Stomach (tissue), 8 donors: ENCODE measurements at regions not wholly inside any gene's neighbourhood (a gene's known extent, or its start where the extent isn't known, plus 50 kb on each side); places are given as distances from the start of the nearest gene placed in this dataset.

Experiments used
- DNase-seq, 2 donors: peaks; one replicate each; pipeline versions ENCODE4 v3.0.0 to v3.0.0-alpha.2; 2013 to 2019
- H3K27ac ChIP-seq, 5 donors: fragments of 200-600 bp in 4 of 5; sonication (generic) in 4 of 5; one replicate each; pipeline ENCODE4 v1.5.1; 2013 to 2019; ENCODE audit warnings: mild to moderate bottlenecking in 1 of 5, moderate library complexity in 1 of 5
- H3K27me3 ChIP-seq, 3 donors: fragments of 200-600 bp; sonication (generic); one replicate each; pipeline ENCODE4 v1.5.1; 2017 to 2019; ENCODE audit warnings: mixed run types in 1 of 3
- H3K36me3 ChIP-seq, 4 donors: fragments of 200-600 bp; sonication (generic); 1 replicate in 3 of 4; 2 replicates in 1 of 4; pipeline ENCODE4 v1.5.1; 2016 to 2019
- H3K4me1 ChIP-seq, 4 donors: fragments of 200-600 bp; sonication (generic); one replicate each; pipeline ENCODE4 v1.5.1; 2016 to 2019
- H3K4me3 ChIP-seq, 4 donors: fragments of 200-600 bp; sonication (generic) in 3 of 4; one replicate each; pipeline ENCODE4 v1.5.1; 2016 to 2019; ENCODE audit warnings: mild to moderate bottlenecking in 1 of 4
- H3K9me3 ChIP-seq, 4 donors: fragments of 200-600 bp; sonication (generic); one replicate each; pipeline ENCODE4 v1.5.1; 2016 to 2019
- CTCF ChIP-seq, 7 experiments: fragments of 450-650 bp in 4 of 7; fragments of 200-600 bp in 3 of 7; sonication (generic) in 3 of 7; IDR thresholded peaks; one replicate each; pipeline ENCODE4 v1.5.1; 2016 to 2019; ENCODE audit warnings: antibody characterized with exemption in 7 of 7, control low read depth in 2 of 7, mild to moderate bottlenecking in 1 of 7
- EP300 ChIP-seq: sonication (generic); formaldehyde crosslinking; IDR thresholded peaks from one replicate; pipeline ENCODE4 v1.6.1; 2017; ENCODE audit warnings: antibody characterized with exemption
- POLR2A ChIP-seq, 4 donors: fragments of 450-650 bp; IDR thresholded peaks; one replicate each; pipeline ENCODE4 v1.6.1; 2016; ENCODE audit warnings: antibody characterized with exemption in 4 of 4, control low read depth in 2 of 4, mild to moderate bottlenecking in 1 of 4, moderate library complexity in 1 of 4
- POLR2AphosphoS5 ChIP-seq, 3 donors: sonication (generic); formaldehyde crosslinking; IDR thresholded peaks; one replicate each; pipeline ENCODE4 v1.6.1; 2016; ENCODE audit warnings: antibody characterized with exemption in 3 of 3
- WGBS, 5 donors: extraction: QIAGEN DNeasy Blood & Tissue Kit in 3 of 5; methylation state at CpG; one replicate each; pipeline versions ENCODE4 v1.1.5 to v1.1.7; 2013 to 2018; 5-methylcytosine and 5-hydroxymethylcytosine counted together
- intact Hi-C: fragments of 100-400 bp; cut with DNase I; formaldehyde crosslinking; loops from one replicate; pipeline ENCODE4 v1.15.1; 2023; ENCODE audit warnings: low total_unique reads
- donor health status: healthy with polysubstance abuse.
- donor health status: Bipolar disorder and iron deficiency.
- donor health status: healthy.

- intact Hi-C loops, result no loop called here
- H3K27ac ChIP-seq, result no peak overlapping the region
- H3K36me3 ChIP-seq, result no peaks in the 10 kb centered on the region
- no peaks in the 10 kb centered on the region for H3K27me3 ChIP-seq
- WGBS, 5 donors, result 81 to 96% (median 91%) methylated on average over 2 of the region's 2 CpGs
- TF ChIP-seq CTCF (IDR thresholded peaks at IDR 0.05) (no peak), EP300 (no peak), POLR2AphosphoS5 (IDR thresholded peaks at IDR 0.05) (no peak), POLR2A (IDR thresholded peaks at IDR 0.05) (no peak)
- no peaks in the 10 kb centered on the region for H3K4me1 ChIP-seq
- H3K4me3 ChIP-seq, result no peak overlapping the region
- H3K9me3 ChIP-seq, result no peaks in the 10 kb centered on the region
- no peak for DNase-seq
Measured at GRCh38 chr16:51553314-51553713, 402.2 kb upstream of the SALL1 start.

- no peaks in the 10 kb centered on the region for H3K27me3 ChIP-seq
- no peak for TF ChIP-seq EP300
- no peak for TF ChIP-seq POLR2AphosphoS5 (IDR thresholded peaks at IDR 0.05)
- TF ChIP-seq CTCF (IDR thresholded peaks at IDR 0.05), result no peak
- no peak for TF ChIP-seq POLR2A (IDR thresholded peaks at IDR 0.05)
- WGBS, 5 donors, result 30 to 60% (median 41%) methylated on average over 4 of the region's 4 CpGs
- no peak overlapping the region for H3K27ac ChIP-seq
- peak in 1 of 2 donors; percentile 44 for DNase-seq
- H3K36me3 ChIP-seq, result no peaks in the 10 kb centered on the region
- H3K4me3 ChIP-seq, result no peak overlapping the region
- H3K9me3 ChIP-seq, result no peaks in the 10 kb centered on the region
- intact Hi-C loops, result no loop called here
- no peaks in the 10 kb centered on the region for H3K4me1 ChIP-seq
Measured at GRCh38 chr16:51550800-51551347, 399.8 kb upstream of the SALL1 start.

GRCh38 chr16:51549836-51550235 lies 398.8 kb upstream of the SALL1 start:
- H3K4me1 ChIP-seq, result no peaks in the 10 kb centered on the region
- intact Hi-C loops, result no loop called here
- WGBS, 5 donors, result 48 to 65% (median 55%) methylated on average over 3 of the region's 3 CpGs
- TF ChIP-seq CTCF (IDR thresholded peaks at IDR 0.05), result no peak
- TF ChIP-seq POLR2A (IDR thresholded peaks at IDR 0.05), result no peak
- no peaks in the 10 kb centered on the region for H3K9me3 ChIP-seq
- no peak for DNase-seq
- no peak overlapping the region for H3K4me3 ChIP-seq
- H3K27ac ChIP-seq, result no peak overlapping the region
- H3K27me3 ChIP-seq, result no peaks in the 10 kb centered on the region
- H3K36me3 ChIP-seq, result no peaks in the 10 kb centered on the region

GRCh38 chr16:51545951-51546350 lies 394.9 kb upstream of the SALL1 start:
- WGBS, 5 donors, result 63 to 75% (median 70%) methylated on average over 6 of the region's 6 CpGs
- no peaks in the 10 kb centered on the region for H3K9me3 ChIP-seq
- DNase-seq, result no peak
- intact Hi-C loops, result no loop called here
- no peaks in the 10 kb centered on the region for H3K4me1 ChIP-seq
- H3K27me3 ChIP-seq, result no peaks in the 10 kb centered on the region
- no peak overlapping the region for H3K4me3 ChIP-seq
- no peak overlapping the region for H3K27ac ChIP-seq
- TF ChIP-seq CTCF (IDR thresholded peaks at IDR 0.05), result no peak
- no peak for TF ChIP-seq EP300
- TF ChIP-seq POLR2A (IDR thresholded peaks at IDR 0.05), result no peak
- TF ChIP-seq POLR2AphosphoS5 (IDR thresholded peaks at IDR 0.05), result no peak
- no peaks in the 10 kb centered on the region for H3K36me3 ChIP-seq
